HEK293T (cell line): ENCODE measurements at regions not wholly inside any gene's neighbourhood (a gene's known extent, or its start where the extent isn't known, plus 50 kb on each side); places are given as distances from the start of the nearest gene placed in this dataset.

ENCODE experiments used
- CTCF ChIA-PET: fragments of 350-600 bp; formaldehyde crosslinking; extraction: SDS; loops from one replicate; lab custom pipeline; 2021; ENCODE audit warnings: antibody characterized with exemption, inconsistent platforms; lab: Yijun Ruan, JAX
- POLR2A ChIA-PET: fragments of 350-600 bp; formaldehyde crosslinking; extraction: SDS; loops from one replicate; lab custom pipeline; 2020; ENCODE audit warnings: antibody characterized with exemption, inconsistent platforms; lab: Yijun Ruan, JAX
- DNase-seq: peaks from one replicate; pipeline ENCODE4 v3.0.0; 2012; ENCODE audit warnings: mixed read lengths; ENCODE audit errors: extremely low spot score
- ARNT ChIP-seq: fragments of 450-650 bp; IDR thresholded peaks from 2 replicates; pipeline ENCODE4 v1.6.1; 2017; ENCODE audit warnings: mild to moderate bottlenecking
- BHLHE40 ChIP-seq: fragments of 450-650 bp; IDR thresholded peaks from 2 replicates; pipeline ENCODE4 v1.6.1; 2016; ENCODE audit warnings: mild to moderate bottlenecking, moderate library complexity, borderline replicate concordance
- CTBP1 ChIP-seq: fragments of 450-650 bp; IDR thresholded peaks from 2 replicates; pipeline ENCODE4 v1.6.1; 2016; ENCODE audit warnings: borderline replicate concordance
- ELF4 ChIP-seq: fragments of 450-650 bp; IDR thresholded peaks from 2 replicates; pipeline ENCODE4 v1.6.1; 2017; ENCODE audit warnings: antibody characterized with exemption
- FOXA1 ChIP-seq: fragments of 450-650 bp; IDR thresholded peaks from 2 replicates; pipeline ENCODE4 v1.6.1; 2016; ENCODE audit warnings: mild to moderate bottlenecking
- FOXK2 ChIP-seq: fragments of 450-650 bp; IDR thresholded peaks from 2 replicates; pipeline ENCODE4 v1.6.1; 2016; ENCODE audit warnings: mild to moderate bottlenecking
- FOXM1 ChIP-seq: fragments of 450-650 bp; IDR thresholded peaks from 2 replicates; pipeline ENCODE4 v1.6.1; 2017; ENCODE audit warnings: mild to moderate bottlenecking, borderline replicate concordance
- HDGF ChIP-seq: fragments of 450-650 bp; IDR thresholded peaks from 2 replicates; pipeline ENCODE4 v1.6.1; 2017; ENCODE audit warnings: antibody characterized with exemption, borderline replicate concordance
- L3MBTL2 ChIP-seq: fragments of 450-650 bp; conservative IDR thresholded peaks from 2 replicates; pipeline ENCODE4 v1.6.1; 2016; ENCODE audit warnings: mild to moderate bottlenecking
- LEF1 ChIP-seq: fragments of 450-650 bp; IDR thresholded peaks from 2 replicates; pipeline ENCODE4 v1.6.1; 2017; ENCODE audit warnings: mild to moderate bottlenecking, borderline replicate concordance
- NFRKB ChIP-seq: fragments of 450-650 bp; IDR thresholded peaks from 2 replicates; pipeline ENCODE4 v1.6.1; 2016; ENCODE audit warnings: mild to moderate bottlenecking, moderate library complexity
- PKNOX1 ChIP-seq: fragments of 450-650 bp; IDR thresholded peaks from 2 replicates; pipeline ENCODE4 v1.6.1; 2016
- SP1 ChIP-seq: fragments of 450-650 bp; IDR thresholded peaks from 2 replicates; pipeline ENCODE4 v1.6.1; 2017
- SUZ12 ChIP-seq: fragments of 450-650 bp; IDR thresholded peaks from 2 replicates; pipeline ENCODE4 v1.6.1; 2016; ENCODE audit warnings: mild to moderate bottlenecking
- TARDBP ChIP-seq: fragments of 450-650 bp; IDR thresholded peaks from 2 replicates; pipeline ENCODE4 v1.6.1; 2016
- ZNF384 ChIP-seq: fragments of 450-650 bp; IDR thresholded peaks from 2 replicates; pipeline ENCODE4 v1.6.1; 2016

- DNase-seq, result no peak
- TF ChIP-seq SUZ12 (no peak), ARNT (no peak), L3MBTL2 (no peak), FOXM1 (no peak), SP1 (no peak), HDGF (no peak)
- POLR2A ChIA-PET, result no interaction called here
- CTCF ChIA-PET, result no interaction called here
Measured at GRCh38 chr10:129391464-129391863, 75.6 kb upstream of the MGMT start.

GRCh38 chr10:129392855-129393254, 74.2 kb upstream of the MGMT start:
- CTCF ChIA-PET, result interaction anchor here (0.6 kb wide), 1 partner anchor 268 kb away, joined by 3 read pairs; no protein-coding TSS in a partner anchor
- no peak for TF ChIP-seq FOXM1
- no peak for TF ChIP-seq FOXK2
- no peak for TF ChIP-seq BHLHE40
- TF ChIP-seq SP1, result no peak
- TF ChIP-seq NFRKB, result no peak
- TF ChIP-seq L3MBTL2, result no peak
- no peak for TF ChIP-seq ARNT
- no peak for TF ChIP-seq LEF1
- no peak for TF ChIP-seq ZNF384
- no peak for TF ChIP-seq HDGF
- POLR2A ChIA-PET, result no interaction called here
- DNase-seq, result no peak

DNA sequence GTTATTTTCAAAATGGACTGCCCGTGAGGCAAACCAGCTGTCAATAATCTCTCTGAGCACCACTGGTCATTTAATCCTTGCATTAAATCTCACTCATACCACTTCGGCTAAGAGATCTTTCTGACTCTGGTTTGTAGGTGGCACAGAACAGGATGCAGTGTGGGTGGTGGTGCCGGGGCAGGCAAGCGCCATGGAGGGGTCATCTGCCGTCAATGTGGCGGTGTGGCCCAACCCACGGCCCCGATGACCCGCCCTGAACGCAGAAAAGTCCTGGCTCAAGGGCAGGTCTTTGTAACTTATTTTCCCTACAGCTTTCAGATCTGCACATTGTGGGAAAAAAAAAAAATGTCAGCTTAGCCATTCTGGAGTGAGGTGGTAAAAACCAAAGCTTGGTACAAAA, 73.2 kb upstream of the MGMT start:
- no peak for TF ChIP-seq HDGF
- TF ChIP-seq TARDBP, result no peak
- no peak for TF ChIP-seq SUZ12
- no peak for TF ChIP-seq FOXK2
- TF ChIP-seq ELF4, result no peak
- TF ChIP-seq FOXA1, result no peak
- no peak for TF ChIP-seq LEF1
- no peak for TF ChIP-seq PKNOX1
- no peak for TF ChIP-seq ARNT
- TF ChIP-seq SP1, result no peak
- TF ChIP-seq BHLHE40, result no peak
- TF ChIP-seq CTBP1, result no peak
- TF ChIP-seq ZNF384, result no peak
- TF ChIP-seq L3MBTL2, result no peak
- no peak for TF ChIP-seq FOXM1
- no peak for DNase-seq
- ChIA-PET POLR2A (no interaction called here), CTCF (no interaction called here)

DNA sequence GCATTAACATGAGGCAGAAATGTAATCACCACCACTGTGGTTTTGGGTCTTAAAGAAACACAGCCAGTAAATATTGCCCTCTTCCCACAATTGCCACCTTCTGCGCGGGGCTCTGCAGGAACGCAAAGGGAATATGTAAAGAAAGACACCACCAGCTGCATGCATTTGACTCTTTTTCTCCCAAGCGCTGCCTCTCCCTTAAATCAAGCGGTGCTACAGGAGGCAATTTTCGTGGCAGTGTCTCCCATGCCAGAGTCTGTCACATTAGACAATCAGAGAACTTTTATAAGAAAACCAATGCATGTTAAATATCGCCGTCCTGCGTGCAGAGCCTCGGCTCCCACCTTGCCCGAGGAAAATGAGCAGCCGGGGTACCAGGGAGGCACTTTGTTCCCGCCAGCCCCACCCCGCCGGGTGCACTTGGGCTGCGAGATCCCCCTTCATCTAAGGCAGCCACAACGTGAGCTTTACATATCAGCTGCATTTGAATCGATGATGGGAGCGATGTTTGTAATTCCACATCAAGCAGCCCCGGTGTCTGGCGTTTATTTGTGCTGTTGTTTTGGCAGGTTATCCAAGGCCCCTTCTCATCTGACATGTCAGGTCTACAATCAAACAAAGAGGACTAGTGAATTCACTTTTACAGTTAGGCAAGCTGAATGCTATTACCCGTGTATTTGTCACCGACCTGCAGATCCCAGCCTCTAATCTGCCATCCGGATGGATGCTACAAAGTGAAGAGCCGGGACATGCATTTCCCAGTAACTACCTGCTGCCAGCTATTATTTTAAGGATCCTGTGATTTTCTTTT, 72.3 kb upstream of the MGMT start:
- ChIA-PET CTCF (no interaction called here), POLR2A (no interaction called here)
- no peak for DNase-seq
- TF ChIP-seq L3MBTL2 (no peak), BHLHE40 (no peak), FOXK2 (no peak), CTBP1 (no peak), TARDBP (no peak), ZNF384 (no peak), HDGF (no peak), ARNT (no peak), NFRKB (no peak), FOXM1 (no peak), ELF4 (no peak), PKNOX1 (no peak), SP1 (no peak), SUZ12 (no peak), LEF1 (no peak), FOXA1 (no peak)

DNA sequence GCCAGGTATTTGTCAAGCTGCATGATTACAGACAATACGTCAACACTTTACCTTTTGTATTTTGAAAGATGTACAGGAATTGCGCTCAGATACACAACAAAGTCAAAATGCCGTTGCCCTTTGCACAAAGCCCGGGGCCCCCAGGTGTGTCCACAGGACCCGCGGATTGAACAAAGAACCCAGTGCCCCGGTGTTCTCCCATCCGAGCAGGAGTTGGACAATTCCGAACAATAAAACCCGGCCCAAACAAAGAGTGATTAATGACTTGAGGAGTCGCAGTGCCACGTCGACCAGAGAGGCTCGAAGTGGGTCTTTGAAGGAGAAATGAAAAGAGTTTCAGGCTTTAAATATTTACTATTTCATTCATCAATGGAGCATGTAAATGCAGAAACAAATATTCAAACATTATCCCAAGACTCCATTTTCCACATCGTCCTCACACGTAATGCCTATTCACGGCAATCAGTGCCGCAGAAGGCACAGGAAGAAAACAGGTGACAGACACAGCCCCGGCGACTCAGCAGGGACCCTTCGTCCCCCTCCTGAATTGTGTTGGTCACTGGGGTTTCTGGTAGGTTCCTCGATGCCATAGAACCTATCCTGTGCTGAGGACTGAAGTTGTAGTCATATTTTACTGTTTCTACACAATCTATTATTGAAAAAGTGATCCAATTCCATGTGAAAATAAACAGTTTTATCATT, 70.9 kb upstream of the MGMT start:
- POLR2A ChIA-PET, result no interaction called here
- no peak for DNase-seq
- TF ChIP-seq ELF4, result no peak
- TF ChIP-seq FOXA1, result no peak
- CTCF ChIA-PET, result no interaction called here

DNA sequence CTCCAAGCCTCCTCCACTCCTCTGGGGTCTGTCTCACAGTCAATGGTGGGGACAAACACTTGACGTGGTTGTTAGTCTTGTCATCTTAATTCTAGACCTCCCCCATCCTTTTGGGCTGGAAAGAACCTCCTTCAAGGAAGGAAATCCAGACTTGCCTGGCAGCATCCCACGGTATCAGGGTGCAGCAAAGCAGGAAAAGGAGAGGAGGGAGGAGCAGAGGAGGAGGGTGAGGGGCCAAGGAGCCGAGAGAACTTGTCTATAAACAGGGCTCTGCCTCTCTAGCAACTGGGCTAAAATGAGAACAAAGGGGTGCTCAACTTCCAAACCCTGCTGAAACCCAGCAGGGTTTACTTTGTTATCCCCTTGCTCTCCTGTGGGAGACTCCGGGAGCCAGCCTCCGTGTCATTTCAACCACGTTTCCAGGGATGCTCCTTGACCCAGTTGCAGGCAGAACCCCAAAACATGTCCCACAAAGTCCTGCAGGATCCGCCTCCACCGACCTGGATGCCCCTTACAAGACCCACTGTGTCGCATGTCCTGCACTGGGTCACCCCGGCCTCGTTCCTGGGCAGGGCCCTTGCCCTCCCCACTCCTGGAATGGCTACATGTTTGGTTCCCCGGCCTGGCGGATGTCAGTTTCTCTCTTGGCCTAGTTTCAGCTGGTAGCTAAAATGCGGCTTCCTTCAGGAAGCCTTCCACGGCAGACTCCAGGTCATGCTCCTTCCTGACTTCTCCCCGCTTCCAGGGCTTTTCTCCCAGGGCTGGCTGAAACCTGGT, 69.7 kb upstream of the MGMT start:
- DNase-seq, result no peak
- TF ChIP-seq SP1 (no peak), CTBP1 (no peak), BHLHE40 (no peak), ZNF384 (no peak), FOXM1 (no peak), FOXK2 (no peak), ARNT (no peak)
- ChIA-PET CTCF (no interaction called here), POLR2A (no interaction called here)
